Mesodermal cell (in vitro differentiated cells): ENCODE measurements at regions not wholly inside any gene's neighbourhood (a gene's known extent, or its start where the extent isn't known, plus 50 kb on each side); places are given as distances from the start of the nearest gene placed in this dataset.
"Not testable (repeated sequence)": the region's sequence is repeated elsewhere in the genome, so short reads cannot be mapped to it uniquely, and the experiment has no call there.

Source experiments
- H3K27ac ChIP-seq: 2 replicates; pipeline ENCODE4 v1.7.0; 2013; ENCODE audit warnings: mild to moderate bottlenecking, low read depth, low read length, moderate library complexity; ENCODE audit not compliant: severe bottlenecking
- H3K36me3 ChIP-seq: 2 replicates; pipeline ENCODE4 v1.7.1; 2013; ENCODE audit warnings: mild to moderate bottlenecking, low read length, moderate library complexity; ENCODE audit not compliant: control insufficient read depth, insufficient read depth
- H3K4me1 ChIP-seq: one replicate; pipeline ENCODE4 v1.7.1; 2013; ENCODE audit warnings: mild to moderate bottlenecking, low read length; ENCODE audit not compliant: insufficient read depth, control insufficient read depth, poor library complexity, severe bottlenecking
- H3K4me3 ChIP-seq: 2 replicates; pipeline ENCODE4 v1.7.0; 2013; ENCODE audit warnings: low read length, control low read depth, mild to moderate bottlenecking; ENCODE audit not compliant: insufficient read depth, poor library complexity, severe bottlenecking; ENCODE audit errors: extremely low read depth
- H3K9me3 ChIP-seq: 2 replicates; pipeline ENCODE4 v1.7.1; 2013; ENCODE audit warnings: mild to moderate bottlenecking, low read length, moderate library complexity; ENCODE audit not compliant: control insufficient read depth
- WGBS, 2 experiments: methylation state at CpG; one replicate each; pipeline ENCODE4 v1.1.5; 2013; ENCODE audit warnings: missing lambda C conversion rate in 2 of 2; ENCODE audit not compliant: insufficient coverage in 2 of 2; 5-methylcytosine and 5-hydroxymethylcytosine counted together

GRCh38 chr17:68762911-68763310 lies 161.7 kb upstream of the FAM20A start:
- 83% methylated on average over 1 of the region's 2 CpGs; no CpG with 5 or more reads in 1 of the 2 experiments for WGBS, 2 experiments
- H3K27ac ChIP-seq = no peak overlapping the region
- no peaks in the 10 kb centered on the region for H3K36me3 ChIP-seq
- H3K4me1 ChIP-seq = peaks cover 5% of the 10 kb centered on the region
- no peak overlapping the region for H3K4me3 ChIP-seq
- no peaks in the 10 kb centered on the region for H3K9me3 ChIP-seq

- Histone ChIP-seq H3K4me3 (no peak overlapping the region), H3K9me3 (no peaks in the 10 kb centered on the region), H3K36me3 (no peaks in the 10 kb centered on the region), H3K4me1 (peaks cover 5% of the 10 kb centered on the region), H3K27ac (no peak overlapping the region)
- WGBS, 2 experiments = 47 to 50% methylated on average over 2 to 4 of the region's 4 CpGs
These were observed 158.9 kb upstream of the FAM20A start for GRCh38 chr17:68760141-68760475.

GRCh38 chr17:68759343-68760140 lies 158.4 kb upstream of the FAM20A start:
- peaks cover 5% of the 10 kb centered on the region for H3K4me1 ChIP-seq
- H3K4me3 ChIP-seq = peak overlapping the region; percentile 24
- peak overlapping the region; percentile 96 for H3K27ac ChIP-seq
- no peaks in the 10 kb centered on the region for H3K9me3 ChIP-seq
- no peaks in the 10 kb centered on the region for H3K36me3 ChIP-seq
- WGBS, 2 experiments = 2 to 10% methylated on average over 6 to 11 of the region's 12 CpGs

- no peak overlapping the region for H3K4me3 ChIP-seq
- WGBS, 2 experiments = 75 to 100% methylated on average over 1 to 2 of the region's 6 CpGs
- H3K27ac ChIP-seq = peak overlapping the region; percentile 96
These were observed 157.8 kb upstream of the FAM20A start for GRCh38 chr17:68759002-68759342.

GRCh38 chr17:68757866-68758757 lies 156.9 kb upstream of the FAM20A start:
- 100% methylated on average over 1 of the region's 2 CpGs; no CpG with 5 or more reads in 1 of the 2 experiments for WGBS, 2 experiments
- H3K4me1 ChIP-seq, H3K27ac ChIP-seq, H3K9me3 ChIP-seq, H3K4me3 ChIP-seq, H3K36me3 ChIP-seq: not testable (repeated sequence)

More at GRCh38 chr17:68759002-68759342, 157.8 kb upstream of the FAM20A start:
- Histone ChIP-seq H3K9me3 (no peaks in the 10 kb centered on the region), H3K4me1 (peaks cover 5% of the 10 kb centered on the region), H3K36me3 (no peaks in the 10 kb centered on the region)

- 89 to 90% methylated on average over 7 of the region's 9 CpGs for WGBS, 2 experiments
- peaks cover under 1% of the 10 kb centered on the region for H3K4me1 ChIP-seq
- no peaks in the 10 kb centered on the region for H3K9me3 ChIP-seq
- no peaks in the 10 kb centered on the region for H3K36me3 ChIP-seq
- H3K4me3 ChIP-seq = no peak overlapping the region
- H3K27ac ChIP-seq = no peak overlapping the region
These were observed 153.0 kb upstream of the FAM20A start for GRCh38 chr17:68753985-68754769.

GRCh38 chr17:68750208-68750562 lies 149.0 kb upstream of the FAM20A start:
- Histone ChIP-seq H3K4me1 (no peaks in the 10 kb centered on the region), H3K9me3 (peaks cover 6% of the 10 kb centered on the region), H3K27ac (no peak overlapping the region), H3K4me3 (no peak overlapping the region), H3K36me3 (no peaks in the 10 kb centered on the region)
- 83 to 94% methylated on average over 4 to 6 of the region's 6 CpGs for WGBS, 2 experiments

- no peak overlapping the region for H3K27ac ChIP-seq
- no peaks in the 10 kb centered on the region for H3K36me3 ChIP-seq
- 65% methylated on average over 8 to 9 of the region's 12 CpGs for WGBS, 2 experiments
- no peak overlapping the region for H3K4me3 ChIP-seq
- H3K4me1 ChIP-seq = no peaks in the 10 kb centered on the region
- peaks cover 6% of the 10 kb centered on the region for H3K9me3 ChIP-seq
These were observed 148.4 kb upstream of the FAM20A start for GRCh38 chr17:68749349-68750207.

GRCh38 chr17:68748381-68748780 lies 147.2 kb upstream of the FAM20A start:
- Histone ChIP-seq H3K4me1 (no peaks in the 10 kb centered on the region), H3K4me3 (no peak overlapping the region), H3K36me3 (no peaks in the 10 kb centered on the region), H3K9me3 (peaks cover 6% of the 10 kb centered on the region), H3K27ac (no peak overlapping the region)
- WGBS, 2 experiments = 90 to 96% methylated on average over 2 of the region's 2 CpGs
